GM21717 (cell line): ENCODE measurements at regions not wholly inside any gene's neighbourhood (a gene's known extent, or its start where the extent isn't known, plus 50 kb on each side); places are given as distances from the start of the nearest gene placed in this dataset.
A peak's percentile ranks its signal among the peaks of the same experiment; 100 is the strongest.

Experiments
- ATAC-seq: cut with Tn5 transposase; IDR thresholded peaks from one replicate; pipeline ENCODE4 v1.9.1; 2021; ENCODE audit warnings: mild to moderate bottlenecking, moderate library complexity; ENCODE audit not compliant: unreplicated experiment

- ATAC-seq, result no peak
Measured at GRCh38 chr7:49244543-49244942, 320.2 kb downstream of the CDC14C start.

DNA sequence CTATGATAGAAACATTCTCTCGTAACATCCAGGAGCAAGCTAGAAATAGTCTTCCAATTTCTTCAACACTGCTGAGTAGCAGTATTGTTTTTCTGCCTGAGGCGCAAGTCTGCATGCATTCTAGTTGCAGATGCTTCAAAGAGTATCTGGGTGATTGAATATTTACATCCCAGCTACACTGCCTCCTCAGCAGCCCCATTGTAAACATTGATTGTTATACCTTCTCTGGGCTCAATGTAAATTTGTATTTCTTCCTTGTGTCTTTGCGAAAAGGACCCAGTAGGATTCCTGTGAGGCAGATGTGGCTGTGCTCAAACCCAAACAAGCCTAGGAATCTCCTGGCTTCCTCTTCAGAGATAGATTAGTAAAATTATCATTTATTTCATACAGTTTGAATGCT is 320.7 kb downstream of the CDC14C start:
- no peak for ATAC-seq

DNA sequence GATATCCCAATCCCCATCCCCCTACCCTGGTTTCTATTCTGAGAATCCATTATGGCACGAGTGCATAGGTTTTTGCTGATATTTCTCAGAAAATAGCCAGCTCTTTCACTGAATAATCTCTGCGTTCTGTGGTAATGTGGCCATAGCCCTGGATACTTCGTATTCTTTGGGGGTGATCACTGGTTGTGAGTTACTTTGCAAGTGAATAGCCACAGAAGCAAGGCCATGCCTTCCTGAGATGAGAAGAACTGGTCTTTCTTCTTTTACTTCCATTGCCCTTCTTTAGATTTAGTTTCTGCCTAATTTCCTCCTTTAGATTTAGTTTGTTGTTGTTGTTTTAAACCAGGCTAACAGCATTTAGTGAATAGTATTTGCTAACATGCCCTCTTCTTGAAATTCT is 323.4 kb downstream of the CDC14C start:
- no peak for ATAC-seq

DNA sequence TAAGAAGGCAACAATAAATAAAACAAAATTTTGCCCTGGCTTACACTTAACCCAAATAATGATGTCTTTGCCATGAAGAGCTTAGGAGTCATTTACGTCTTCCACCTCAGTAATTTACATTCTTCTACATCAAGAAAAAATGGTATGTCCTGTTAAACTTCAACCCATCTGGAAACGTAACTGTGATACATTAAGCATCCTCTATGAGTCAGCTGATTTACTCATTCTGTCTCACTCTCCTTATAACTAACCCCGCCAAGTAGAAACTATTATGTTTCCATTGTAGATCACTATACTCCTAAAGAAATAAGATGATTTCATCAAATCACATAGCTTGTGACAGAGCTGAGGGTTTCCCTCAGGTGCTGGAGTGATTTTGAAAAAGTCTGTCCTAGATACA is 330.7 kb downstream of the CDC14C start:
- no peak for ATAC-seq

GRCh38 chr7:49260538-49260937 is 336.2 kb downstream of the CDC14C start:
- ATAC-seq, result no peak

DNA sequence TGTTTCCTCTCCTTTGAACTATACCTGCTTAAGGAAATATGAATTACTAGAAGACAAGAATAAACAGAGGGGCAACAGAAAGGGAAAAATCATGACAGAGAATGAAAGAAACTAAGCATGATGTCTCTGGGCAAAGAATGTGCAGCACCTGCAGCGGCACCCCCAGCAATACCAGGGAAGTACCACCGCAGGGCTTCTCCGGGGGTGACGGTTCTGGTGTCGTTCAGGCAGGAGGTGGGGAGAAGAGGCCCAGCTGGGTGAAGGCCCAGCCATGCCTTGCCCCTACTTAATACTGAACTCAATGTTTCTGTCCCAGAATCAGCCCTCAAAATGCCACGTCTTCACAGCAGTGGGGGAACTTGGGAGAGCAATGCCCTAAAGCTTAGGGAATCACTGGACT is 337.6 kb downstream of the CDC14C start:
- no peak for ATAC-seq

DNA sequence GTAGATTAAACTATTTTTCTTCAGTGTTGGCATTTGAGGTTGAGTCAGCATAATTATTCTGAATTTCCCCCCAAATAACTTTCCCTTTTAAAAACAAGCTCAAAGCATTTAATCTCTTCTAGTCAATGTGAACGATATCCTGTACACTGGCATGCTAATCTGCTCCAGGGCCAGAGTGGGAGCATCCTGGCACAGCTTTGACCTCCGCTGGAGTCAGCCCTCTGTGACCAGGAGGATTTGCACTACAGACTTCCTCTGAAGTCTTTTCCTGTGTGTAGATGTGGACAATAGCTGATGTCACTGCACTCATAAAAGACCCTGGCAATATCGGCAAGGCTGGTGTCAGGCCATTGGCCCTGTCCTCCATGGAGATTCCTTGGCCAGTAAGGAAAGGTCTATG is 340.2 kb downstream of the CDC14C start:
- no peak for ATAC-seq

DNA sequence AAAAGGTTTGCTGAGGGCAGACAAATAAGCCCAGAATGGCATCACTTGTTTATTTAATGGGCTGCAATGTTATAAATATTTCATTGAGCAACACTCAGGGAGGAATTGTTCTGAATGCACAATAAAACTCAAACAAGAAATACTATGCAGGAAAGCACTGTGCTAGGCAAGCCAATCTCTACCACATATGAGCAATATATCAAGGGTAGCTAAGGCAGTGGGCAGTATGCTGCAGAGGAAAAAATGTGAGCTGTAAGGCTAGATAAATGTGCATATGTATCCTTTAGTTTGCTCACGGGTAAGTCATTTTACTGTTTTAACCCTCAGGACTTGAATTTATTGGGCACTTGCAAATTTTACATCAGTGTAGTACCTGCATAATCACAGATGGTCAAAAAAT is 349.6 kb downstream of the CDC14C start:
- ATAC-seq, result no peak

DNA sequence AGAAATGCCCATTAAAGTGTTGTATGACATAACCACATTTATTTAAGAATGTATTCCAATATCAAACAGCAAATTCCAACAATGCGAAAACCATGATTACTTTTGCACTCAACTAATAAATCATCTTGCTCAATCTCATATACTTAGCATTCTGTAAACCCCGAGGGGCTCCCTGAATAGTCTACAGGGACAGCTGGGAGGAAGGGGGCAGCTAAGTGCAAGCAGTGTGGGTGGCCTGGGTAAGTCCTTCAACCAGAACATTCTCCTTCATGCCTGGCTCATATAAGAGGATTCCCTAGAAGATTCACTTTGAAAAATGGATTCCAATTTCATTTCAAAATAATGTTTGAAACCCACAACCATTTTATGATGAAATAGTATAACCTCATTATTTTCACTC is 355.5 kb downstream of the CDC14C start:
- no peak for ATAC-seq

DNA sequence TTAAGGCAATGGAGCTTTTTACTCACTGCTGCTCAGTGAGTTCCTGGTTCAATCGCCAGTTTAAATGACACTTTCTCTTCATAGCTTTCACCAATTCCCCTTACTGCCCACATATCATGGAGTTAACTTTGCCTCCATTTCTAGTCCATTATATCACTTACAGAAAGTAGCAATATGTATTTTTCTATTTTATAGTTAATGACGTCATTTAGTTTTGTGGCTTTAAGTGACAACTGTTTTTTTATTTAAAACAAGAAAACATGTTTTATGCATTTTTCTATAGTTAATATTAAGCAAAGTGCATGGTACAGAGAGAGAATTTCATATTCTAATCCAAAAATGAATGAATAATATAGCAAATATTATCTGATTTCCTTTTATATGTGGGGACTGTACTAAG is 363.3 kb downstream of the CDC14C start:
- no peak for ATAC-seq

DNA sequence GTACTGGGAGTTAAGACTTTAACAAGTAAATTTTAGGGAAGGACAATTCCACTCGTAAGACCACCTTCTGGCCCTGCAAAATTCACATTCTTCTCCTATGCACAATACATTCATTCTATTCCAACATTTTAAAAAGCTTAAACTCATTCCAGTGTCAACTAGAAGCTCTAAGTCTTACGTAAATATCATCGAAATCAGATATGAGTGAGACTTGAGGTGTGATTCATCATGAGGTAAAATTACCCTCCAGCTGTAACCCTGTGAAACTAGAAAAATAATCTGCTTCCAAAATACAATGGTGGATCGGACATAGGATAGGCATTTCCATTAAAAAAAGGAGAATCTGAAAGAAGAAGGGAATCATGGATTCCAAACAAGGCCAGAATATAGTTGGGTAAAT is 370.3 kb downstream of the CDC14C start:
- no peak for ATAC-seq

GRCh38 chr7:49295146-49295545 is 370.8 kb downstream of the CDC14C start:
- no peak for ATAC-seq

GRCh38 chr7:49297958-49298357 is 373.6 kb downstream of the CDC14C start:
- no peak for ATAC-seq

GRCh38 chr7:49308787-49309186 is 384.4 kb downstream of the CDC14C start:
- no peak for ATAC-seq

GRCh38 chr7:49320083-49320482 is 395.7 kb downstream of the CDC14C start:
- no peak for ATAC-seq

DNA sequence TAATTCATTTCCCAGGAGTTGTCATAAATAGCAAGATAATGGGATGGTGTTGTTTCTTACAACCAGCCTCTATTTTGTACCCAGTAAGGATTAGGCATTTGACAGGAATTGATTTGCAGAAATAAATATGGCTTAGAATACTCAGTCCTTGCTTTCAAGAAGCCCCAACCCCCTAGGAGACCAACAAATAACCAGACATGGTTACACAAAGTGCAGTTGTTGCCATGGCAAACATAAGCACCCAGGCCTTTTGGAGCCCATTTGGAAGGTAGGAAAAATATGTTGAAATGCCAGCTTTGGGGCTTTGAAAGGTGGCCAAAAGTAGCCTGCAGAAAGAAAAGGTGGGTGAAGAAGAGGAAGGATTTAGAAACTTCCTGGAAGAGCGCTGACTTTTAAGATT is 397.5 kb downstream of the CDC14C start:
- ATAC-seq, result no peak

DNA sequence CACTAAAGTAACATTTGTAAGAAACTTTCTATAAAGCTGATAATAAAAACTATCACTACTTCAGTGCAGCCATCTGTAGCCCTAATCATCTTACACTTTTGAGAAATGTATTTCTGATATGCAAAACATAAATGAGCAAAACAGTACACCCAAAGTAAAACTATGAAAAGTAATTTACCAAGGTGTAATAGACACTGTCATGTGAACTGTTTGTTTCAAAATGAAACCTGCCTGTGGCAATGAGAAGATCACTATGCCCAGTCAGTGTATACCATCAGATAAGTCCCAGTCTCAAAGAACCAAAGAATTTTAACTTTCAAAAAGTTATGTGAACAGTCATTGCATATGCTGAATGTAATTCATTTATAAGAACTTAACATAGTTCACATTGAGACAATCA is 398.1 kb downstream of the CDC14C start:
- no peak for ATAC-seq

GRCh38 chr7:49324040-49324439 is 399.7 kb downstream of the CDC14C start:
- ATAC-seq, result no peak

GRCh38 chr7:49324707-49325106 is 400.4 kb downstream of the CDC14C start:
- no peak for ATAC-seq

GRCh38 chr7:49325571-49325970 is 401.2 kb downstream of the CDC14C start:
- no peak for ATAC-seq

GRCh38 chr7:49327155-49327554 is 402.8 kb downstream of the CDC14C start:
- ATAC-seq, result no peak

DNA sequence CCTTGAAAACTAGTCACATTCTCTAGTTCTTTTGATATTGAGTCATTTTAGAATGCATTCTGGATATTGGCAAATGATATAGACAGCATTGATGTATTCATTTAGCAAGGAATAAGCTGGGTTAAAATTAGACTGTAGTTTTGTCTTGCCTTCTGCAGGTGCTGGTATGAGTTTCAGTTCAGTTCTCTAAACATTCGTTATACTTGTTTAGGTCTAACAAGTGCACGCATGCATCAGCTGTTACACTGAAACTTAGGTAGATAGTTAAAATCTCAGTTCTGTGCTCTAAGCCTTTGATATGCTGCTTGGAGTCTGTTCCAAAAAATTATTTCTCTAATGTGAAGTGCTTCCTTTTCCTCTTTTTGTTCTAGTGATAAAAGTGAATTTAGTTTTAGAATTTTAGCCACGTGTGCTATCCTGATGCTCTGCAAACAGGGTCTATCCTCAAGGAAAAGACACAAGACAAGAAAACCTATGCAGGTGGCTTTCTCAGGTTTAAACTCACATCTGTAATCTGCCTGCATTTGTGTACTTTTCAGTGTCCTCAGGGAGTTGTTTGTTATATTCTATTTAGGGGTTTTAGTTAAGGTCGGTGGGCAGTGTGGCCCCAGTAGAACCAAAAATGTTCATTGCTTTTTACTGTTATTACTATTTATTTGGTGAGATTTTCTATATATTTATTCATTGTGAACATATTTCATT is 409.0 kb downstream of the CDC14C start:
- peak; percentile 77 for ATAC-seq

DNA sequence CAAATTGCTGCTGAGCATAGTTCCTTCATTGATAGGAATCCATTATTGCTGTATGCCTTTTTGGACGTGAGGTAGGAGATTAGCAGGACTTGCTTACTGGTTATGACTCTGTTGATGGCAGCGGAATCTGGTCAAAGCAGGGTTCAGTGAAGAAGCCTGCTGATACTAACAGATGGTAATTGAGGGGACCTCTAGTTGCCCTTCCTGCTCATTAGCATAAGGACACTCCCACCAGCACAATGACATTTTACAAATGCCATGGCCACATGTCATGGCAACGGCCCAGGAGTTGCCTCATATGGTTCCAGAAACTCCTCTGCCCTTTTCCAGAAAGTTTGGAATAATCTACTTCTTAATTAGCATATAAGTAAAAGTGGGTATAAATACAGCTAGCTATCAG is 417.5 kb downstream of the CDC14C start:
- no peak for ATAC-seq
